Karpas-422 (cell line): ENCODE measurements at regions not wholly inside any gene's neighbourhood (a gene's known extent, or its start where the extent isn't known, plus 50 kb on each side); places are given as distances from the start of the nearest gene placed in this dataset.

ENCODE experiments used
- DNase-seq: peaks from one replicate; pipeline ENCODE4 v3.0.0-alpha.2; 2015
- H2AFZ ChIP-seq: fragments of 200-600 bp; sonication (generic); 2 replicates; pipeline ENCODE4 v1.6.1; 2014; ENCODE audit warnings: antibody characterized with exemption, low read length, mixed read lengths
- H3K27ac ChIP-seq: fragments of 200-600 bp; sonication (generic); 2 replicates; pipeline ENCODE4 v1.5.1; 2014; ENCODE audit warnings: mild to moderate bottlenecking, low read length, moderate library complexity
- H3K27me3 ChIP-seq: fragments of 200-600 bp; sonication (generic); 2 replicates; pipeline ENCODE4 v1.6.1; 2014; ENCODE audit warnings: low read length, mixed read lengths
- H3K36me3 ChIP-seq: fragments of 200-600 bp; sonication (generic); 2 replicates; pipeline ENCODE4 v1.6.1; 2014; ENCODE audit warnings: low read length, mixed read lengths; ENCODE audit not compliant: insufficient read depth
- H3K4me1 ChIP-seq: fragments of 200-600 bp; sonication (generic); 2 replicates; pipeline ENCODE4 v1.6.1; 2014; ENCODE audit warnings: mild to moderate bottlenecking, low read length, mixed read lengths
- H3K4me2 ChIP-seq: fragments of 200-600 bp; sonication (generic); 2 replicates; pipeline ENCODE4 v1.6.1; 2014; ENCODE audit warnings: low read length, low read depth, mild to moderate bottlenecking; ENCODE audit not compliant: poor library complexity, severe bottlenecking
- H3K4me3 ChIP-seq: fragments of 200-600 bp; sonication (generic); 2 replicates; pipeline ENCODE4 v1.5.1; 2014; ENCODE audit warnings: mild to moderate bottlenecking, antibody characterized with exemption, low read length, mixed read lengths
- H3K79me2 ChIP-seq: fragments of 200-600 bp; sonication (generic); 2 replicates; pipeline ENCODE4 v1.6.1; 2014; ENCODE audit warnings: mild to moderate bottlenecking, low read length, mixed read lengths
- H3K9ac ChIP-seq: fragments of 200-600 bp; sonication (generic); 2 replicates; pipeline ENCODE4 v1.6.0; 2014; ENCODE audit warnings: low read length
- H3K9me2 ChIP-seq: fragments of 200-600 bp; sonication (generic), shearing (Covaris generic); replicated peaks from 2 replicates; pipeline ENCODE4 v1.6.0; 2014; ENCODE audit warnings: mild to moderate bottlenecking, low read length, moderate library complexity; ENCODE audit not compliant: insufficient read depth
- H3K9me3 ChIP-seq: fragments of 300-700, 200-600 bp; sonication (generic); 2 replicates; pipeline ENCODE4 v1.6.1; 2014; ENCODE audit warnings: low read length, mixed read lengths
- H4K20me1 ChIP-seq: fragments of 200-600 bp; sonication (generic); 2 replicates; pipeline ENCODE4 v1.6.1; 2014; ENCODE audit warnings: mild to moderate bottlenecking, antibody characterized with exemption, low read length, low read depth; ENCODE audit not compliant: insufficient read depth

- Histone ChIP-seq H2AFZ (no peak overlapping the region), H3K9me3 (no peaks in the 10 kb centered on the region), H3K4me3 (no peak overlapping the region), H3K36me3 (no peaks in the 10 kb centered on the region), H3K9ac (no peak overlapping the region), H3K9me2 (no peaks in the 10 kb centered on the region), H4K20me1 (no peaks in the 10 kb centered on the region), H3K4me1 (no peaks in the 10 kb centered on the region), H3K4me2 (no peak overlapping the region), H3K27ac (no peak overlapping the region), H3K79me2 (no peaks in the 10 kb centered on the region), H3K27me3 (no peaks in the 10 kb centered on the region)
- DNase-seq, result no peak
Observed at GRCh38 chr12:89091293-89091841, 260.9 kb downstream of the DUSP6 start.

DNA sequence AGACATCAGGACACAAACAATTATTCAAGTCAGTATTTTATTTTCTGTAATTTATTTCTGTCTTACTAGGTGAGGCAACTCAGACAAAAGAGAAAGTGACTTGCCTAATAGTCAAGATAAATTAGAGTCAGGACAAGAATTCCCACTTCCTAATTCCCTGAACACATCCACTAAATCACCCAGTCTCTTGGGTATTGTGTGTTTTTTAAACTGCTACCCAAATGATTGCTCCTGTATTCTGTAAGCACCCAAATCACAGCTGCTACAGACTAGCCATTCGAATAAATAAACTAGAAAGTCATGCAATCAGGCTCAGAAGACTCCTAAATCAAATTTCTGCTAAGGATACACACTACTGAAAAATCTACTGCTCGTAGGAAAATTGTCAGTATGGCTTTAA is 263.0 kb downstream of the DUSP6 start:
- no peaks in the 10 kb centered on the region for H3K27me3 ChIP-seq
- H3K9me3 ChIP-seq, result no peaks in the 10 kb centered on the region
- no peak overlapping the region for H3K9ac ChIP-seq
- H3K36me3 ChIP-seq, result no peaks in the 10 kb centered on the region
- no peaks in the 10 kb centered on the region for H3K4me1 ChIP-seq
- no peaks in the 10 kb centered on the region for H4K20me1 ChIP-seq
- H2AFZ ChIP-seq, result no peak overlapping the region
- no peaks in the 10 kb centered on the region for H3K79me2 ChIP-seq
- DNase-seq, result no peak
- no peak overlapping the region for H3K4me2 ChIP-seq
- no peaks in the 10 kb centered on the region for H3K9me2 ChIP-seq
- H3K27ac ChIP-seq, result no peak overlapping the region
- H3K4me3 ChIP-seq, result no peak overlapping the region

DNA sequence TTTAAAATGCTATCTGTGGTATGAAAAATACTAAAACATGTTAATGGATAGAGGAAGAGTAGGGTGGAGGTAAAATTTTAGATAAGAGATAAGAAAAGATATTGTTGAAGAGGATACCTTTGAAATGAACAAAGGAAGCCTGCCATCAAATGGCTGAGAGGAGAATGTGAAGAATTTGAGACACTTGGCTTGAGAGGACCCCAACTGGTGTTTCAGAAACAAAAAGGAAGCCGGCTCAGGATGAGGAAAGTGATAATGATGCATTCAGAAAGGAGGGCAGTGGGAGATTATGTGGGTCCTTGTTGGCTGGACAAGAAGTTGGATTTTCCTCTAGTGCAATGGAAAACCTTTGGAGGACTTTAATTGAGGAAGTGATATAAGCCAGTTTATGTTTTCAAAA is 264.4 kb downstream of the DUSP6 start:
- H3K9me3 ChIP-seq, result no peaks in the 10 kb centered on the region
- no peak overlapping the region for H3K4me2 ChIP-seq
- no peak overlapping the region for H3K4me3 ChIP-seq
- H4K20me1 ChIP-seq, result no peaks in the 10 kb centered on the region
- no peak for DNase-seq
- H3K36me3 ChIP-seq, result no peaks in the 10 kb centered on the region
- H3K9me2 ChIP-seq, result no peaks in the 10 kb centered on the region
- H3K9ac ChIP-seq, result no peak overlapping the region
- H3K79me2 ChIP-seq, result no peaks in the 10 kb centered on the region
- no peak overlapping the region for H3K27ac ChIP-seq
- no peaks in the 10 kb centered on the region for H3K4me1 ChIP-seq
- H2AFZ ChIP-seq, result no peak overlapping the region
- no peaks in the 10 kb centered on the region for H3K27me3 ChIP-seq

DNA sequence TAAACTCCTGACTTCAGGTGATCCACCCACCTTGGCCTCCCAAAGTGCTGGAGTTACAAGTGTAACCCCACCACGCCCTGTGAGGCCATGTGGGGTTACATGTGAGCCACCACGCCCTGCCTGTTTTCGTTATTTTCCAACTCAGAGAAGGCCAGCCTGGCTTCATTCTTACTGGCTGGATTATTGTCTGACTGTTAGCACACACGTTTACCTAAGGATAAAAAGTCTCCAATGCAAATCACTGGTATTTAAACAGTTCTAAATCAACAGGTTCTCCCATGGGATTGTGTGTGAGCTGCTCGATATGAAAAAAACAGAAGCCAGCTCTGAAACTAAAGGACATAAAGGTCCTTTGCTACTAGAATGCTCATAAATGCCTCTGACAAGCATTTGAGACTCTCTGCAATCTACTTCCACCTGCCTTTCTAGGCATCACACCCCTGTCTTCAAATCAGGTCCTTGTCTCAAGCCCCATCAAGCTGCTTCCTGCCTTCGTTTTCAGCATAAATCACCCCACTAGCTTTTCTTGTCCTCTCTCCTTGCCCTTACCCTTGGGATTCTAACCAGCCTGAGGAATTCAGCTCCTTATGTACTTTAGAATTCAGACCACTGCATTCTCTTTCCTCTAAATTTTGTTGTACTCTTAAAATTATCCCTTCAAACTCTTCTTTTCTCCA is 265.0 kb downstream of the DUSP6 start:
- DNase-seq, result no peak
- Histone ChIP-seq H3K9me2 (no peaks in the 10 kb centered on the region), H3K27me3 (no peaks in the 10 kb centered on the region), H3K36me3 (no peaks in the 10 kb centered on the region), H3K9ac (no peak overlapping the region), H4K20me1 (no peaks in the 10 kb centered on the region), H3K79me2 (no peaks in the 10 kb centered on the region), H2AFZ (no peak overlapping the region), H3K27ac (no peak overlapping the region), H3K4me3 (no peak overlapping the region), H3K9me3 (no peaks in the 10 kb centered on the region), H3K4me2 (no peak overlapping the region), H3K4me1 (no peaks in the 10 kb centered on the region)

DNA sequence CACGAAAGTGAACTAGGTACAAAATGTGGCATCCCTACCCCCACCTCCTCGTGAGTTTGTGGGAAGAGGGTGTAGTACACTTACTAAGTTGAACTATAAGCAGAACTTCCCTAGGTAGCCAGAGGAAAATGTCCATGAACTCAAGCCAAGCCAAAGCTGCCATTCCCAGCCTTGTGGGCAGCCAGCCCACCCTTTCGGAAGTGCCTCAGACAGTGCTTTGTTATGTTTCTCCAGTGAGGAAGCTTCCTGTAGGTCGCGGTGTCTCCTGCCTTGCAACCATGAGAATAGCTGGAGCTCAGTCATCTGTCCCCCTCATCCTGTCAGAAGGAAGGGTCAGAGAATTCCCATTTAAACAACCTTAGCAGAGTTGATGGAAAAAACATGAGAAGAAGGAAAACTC is 266.9 kb downstream of the DUSP6 start:
- no peak for DNase-seq
- H3K9me3 ChIP-seq, result no peaks in the 10 kb centered on the region
- no peak overlapping the region for H2AFZ ChIP-seq
- H3K4me3 ChIP-seq, result no peak overlapping the region
- no peaks in the 10 kb centered on the region for H3K79me2 ChIP-seq
- no peak overlapping the region for H3K27ac ChIP-seq
- no peak overlapping the region for H3K4me2 ChIP-seq
- no peak overlapping the region for H3K9ac ChIP-seq
- no peaks in the 10 kb centered on the region for H3K27me3 ChIP-seq
- no peaks in the 10 kb centered on the region for H3K4me1 ChIP-seq
- H3K36me3 ChIP-seq, result no peaks in the 10 kb centered on the region
- H4K20me1 ChIP-seq, result no peaks in the 10 kb centered on the region
- H3K9me2 ChIP-seq, result no peaks in the 10 kb centered on the region

- Histone ChIP-seq H3K9ac (no peak overlapping the region), H3K36me3 (no peaks in the 10 kb centered on the region), H3K4me3 (no peak overlapping the region), H3K27me3 (no peaks in the 10 kb centered on the region), H3K27ac (no peak overlapping the region), H2AFZ (no peak overlapping the region), H3K9me2 (no peaks in the 10 kb centered on the region), H3K4me2 (no peak overlapping the region), H3K79me2 (no peaks in the 10 kb centered on the region), H4K20me1 (no peaks in the 10 kb centered on the region), H3K9me3 (no peaks in the 10 kb centered on the region), H3K4me1 (no peaks in the 10 kb centered on the region)
- DNase-seq, result no peak
Observed at GRCh38 chr12:89084751-89085150, 267.6 kb downstream of the DUSP6 start.

- Histone ChIP-seq H3K27me3 (no peaks in the 10 kb centered on the region), H3K79me2 (no peaks in the 10 kb centered on the region), H2AFZ (no peak overlapping the region), H3K4me2 (no peak overlapping the region), H3K4me3 (no peak overlapping the region), H3K4me1 (no peaks in the 10 kb centered on the region), H3K9me3 (no peaks in the 10 kb centered on the region), H3K9ac (no peak overlapping the region), H3K36me3 (no peaks in the 10 kb centered on the region), H3K9me2 (no peaks in the 10 kb centered on the region), H3K27ac (no peak overlapping the region), H4K20me1 (no peaks in the 10 kb centered on the region)
- DNase-seq, result no peak
Observed at GRCh38 chr12:89083491-89083890, 268.8 kb downstream of the DUSP6 start.

DNA sequence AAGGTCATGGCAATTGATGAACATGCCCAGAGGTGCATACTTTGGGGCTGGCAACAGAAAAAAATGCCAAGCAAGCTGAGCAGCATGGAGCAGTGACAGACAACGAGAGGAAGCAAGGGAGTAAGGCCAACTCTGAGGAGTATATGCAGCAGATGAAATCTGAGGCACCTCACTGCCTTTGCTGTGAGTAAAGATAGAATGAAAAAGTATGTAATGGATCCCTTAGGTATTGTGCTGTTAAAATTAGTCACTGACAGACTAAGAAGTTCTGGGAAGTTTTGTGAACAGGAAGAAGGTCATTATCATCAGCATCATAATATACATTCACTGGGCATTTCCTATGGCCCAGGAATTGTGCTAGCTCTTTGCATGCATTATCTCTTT is 269.9 kb downstream of the DUSP6 start:
- no peak overlapping the region for H3K4me3 ChIP-seq
- no peaks in the 10 kb centered on the region for H3K9me3 ChIP-seq
- no peaks in the 10 kb centered on the region for H3K36me3 ChIP-seq
- H3K4me1 ChIP-seq, result no peaks in the 10 kb centered on the region
- no peaks in the 10 kb centered on the region for H3K9me2 ChIP-seq
- H2AFZ ChIP-seq, result no peak overlapping the region
- H3K27ac ChIP-seq, result no peak overlapping the region
- H3K27me3 ChIP-seq, result no peaks in the 10 kb centered on the region
- no peaks in the 10 kb centered on the region for H4K20me1 ChIP-seq
- H3K79me2 ChIP-seq, result no peaks in the 10 kb centered on the region
- no peak overlapping the region for H3K9ac ChIP-seq
- no peak for DNase-seq
- no peak overlapping the region for H3K4me2 ChIP-seq
